OCI-LY1 (cell line): ENCODE measurements at regions not wholly inside any gene's neighbourhood (a gene's known extent, or its start where the extent isn't known, plus 50 kb on each side); places are given as distances from the start of the nearest gene placed in this dataset.

Source experiments
- H2AFZ ChIP-seq: fragments of 200-600 bp; sonication (generic), shearing (Covaris generic); 2 replicates; pipeline ENCODE4 v1.6.0; 2014; ENCODE audit warnings: antibody characterized with exemption, mild to moderate bottlenecking, low read length
- H3F3A ChIP-seq: fragments of 200-600 bp; sonication (generic), shearing (Covaris generic); 2 replicates; pipeline ENCODE4 v1.6.0; 2014; ENCODE audit warnings: mild to moderate bottlenecking, antibody characterized with exemption, low read length, moderate library complexity; ENCODE audit not compliant: insufficient read depth
- H3K27ac ChIP-seq: fragments of 200-600 bp; sonication (generic); 2 replicates; pipeline ENCODE4 v1.5.1; 2014; ENCODE audit warnings: low read length, mixed run types, mild to moderate bottlenecking, low read depth; ENCODE audit not compliant: poor library complexity, severe bottlenecking
- H3K27me3 ChIP-seq: fragments of 200-600 bp; sonication (generic); 2 replicates; pipeline ENCODE4 v1.6.0; 2014; ENCODE audit warnings: antibody characterized with exemption, mild to moderate bottlenecking, low read length, moderate library complexity; ENCODE audit not compliant: insufficient read depth
- H3K36me3 ChIP-seq: fragments of 200-600 bp; sonication (generic); 2 replicates; pipeline ENCODE4 v1.6.1; 2014; ENCODE audit warnings: mild to moderate bottlenecking, antibody characterized with exemption, low read length, moderate library complexity, mixed read lengths; ENCODE audit not compliant: insufficient read depth
- H3K4me1 ChIP-seq: fragments of 200-600 bp; sonication (generic); 2 replicates; pipeline ENCODE4 v1.5.1; 2014; ENCODE audit warnings: mild to moderate bottlenecking, low read length, moderate library complexity; ENCODE audit not compliant: insufficient read depth, severe bottlenecking
- H3K4me2 ChIP-seq: fragments of 200-600 bp; sonication (generic), shearing (Covaris generic); 2 replicates; pipeline ENCODE4 v1.6.1; 2014; ENCODE audit warnings: low read length
- H3K4me3 ChIP-seq: fragments of 200-600 bp; sonication (generic); 2 replicates; pipeline ENCODE4 v1.5.1; 2014; ENCODE audit warnings: low read length, low read depth, mild to moderate bottlenecking, mixed read lengths; ENCODE audit not compliant: poor library complexity, severe bottlenecking
- H3K79me2 ChIP-seq: fragments of 200-600 bp; shearing (Covaris generic); 2 replicates; pipeline ENCODE4 v1.6.1; 2016; ENCODE audit warnings: mixed run types, low read length, mixed read lengths; ENCODE audit not compliant: insufficient read depth
- H3K9ac ChIP-seq: fragments of 200-600 bp; sonication (generic), shearing (Covaris generic); 2 replicates; pipeline ENCODE4 v1.6.1; 2014; ENCODE audit warnings: mild to moderate bottlenecking, low read length, mixed read lengths
- H3K9me2 ChIP-seq: fragments of 200-600 bp; sonication (generic), shearing (Covaris generic); 2 replicates; pipeline ENCODE4 v1.6.1; 2014; ENCODE audit warnings: low read depth, mild to moderate bottlenecking, low read length, mixed read lengths
- H3K9me3 ChIP-seq: fragments of 200-600 bp; shearing (Covaris generic); 2 replicates; pipeline ENCODE4 v1.6.1; 2014; ENCODE audit warnings: low read length, mixed read lengths
- H4K20me1 ChIP-seq: fragments of 200-600 bp; sonication (generic), shearing (Covaris generic); 2 replicates; pipeline ENCODE4 v1.6.0; 2016; ENCODE audit warnings: mild to moderate bottlenecking, low read length; ENCODE audit not compliant: insufficient read depth
- CTCF ChIP-seq: fragments of 200-600 bp; sonication (generic), shearing (Covaris generic); IDR thresholded peaks from 2 replicates; pipeline ENCODE4 v1.5.1; 2017; ENCODE audit warnings: mild to moderate bottlenecking, antibody characterized with exemption, low read length, moderate library complexity, mixed read lengths
- EZH2 ChIP-seq: fragments of 200-600 bp; sonication (generic), shearing (Covaris generic); IDR thresholded peaks from 2 replicates; pipeline ENCODE4 v1.8.0; 2017; ENCODE audit warnings: borderline replicate concordance, mixed run types, mild to moderate bottlenecking, antibody characterized with exemption, low read length, moderate library complexity, mixed read lengths

- no peaks in the 10 kb centered on the region for H4K20me1 ChIP-seq
- H3K27me3 ChIP-seq, result no peaks in the 10 kb centered on the region
- no peaks in the 10 kb centered on the region for H3K79me2 ChIP-seq
- H3K9me3 ChIP-seq, result no peaks in the 10 kb centered on the region
- no peaks in the 10 kb centered on the region for H3K36me3 ChIP-seq
- no peak overlapping the region for H3K9ac ChIP-seq
- no peak overlapping the region for H3K27ac ChIP-seq
- H3K9me2 ChIP-seq, result no peaks in the 10 kb centered on the region
- H3K4me1 ChIP-seq, result no peaks in the 10 kb centered on the region
- H3F3A ChIP-seq, result no peaks in the 10 kb centered on the region
- no peak overlapping the region for H3K4me3 ChIP-seq
- no peak for TF ChIP-seq CTCF
- TF ChIP-seq EZH2, result no peak
- no peak overlapping the region for H2AFZ ChIP-seq
- H3K4me2 ChIP-seq, result no peak overlapping the region
Measured at GRCh38 chr10:61176424-61176823, 232.4 kb upstream of the RHOBTB1 start.

- Histone ChIP-seq H3K4me2 (no peak overlapping the region), H3K27me3 (no peaks in the 10 kb centered on the region), H3K9me2 (no peaks in the 10 kb centered on the region), H3K9ac (no peak overlapping the region), H3K36me3 (no peaks in the 10 kb centered on the region), H3K4me3 (no peak overlapping the region), H3F3A (no peaks in the 10 kb centered on the region), H3K4me1 (no peaks in the 10 kb centered on the region), H3K79me2 (no peaks in the 10 kb centered on the region), H3K27ac (no peak overlapping the region), H2AFZ (no peak overlapping the region), H3K9me3 (no peaks in the 10 kb centered on the region), H4K20me1 (no peaks in the 10 kb centered on the region)
- no peak for TF ChIP-seq EZH2
- TF ChIP-seq CTCF, result no peak
Measured at GRCh38 chr10:61175316-61175715, 231.3 kb upstream of the RHOBTB1 start.

DNA sequence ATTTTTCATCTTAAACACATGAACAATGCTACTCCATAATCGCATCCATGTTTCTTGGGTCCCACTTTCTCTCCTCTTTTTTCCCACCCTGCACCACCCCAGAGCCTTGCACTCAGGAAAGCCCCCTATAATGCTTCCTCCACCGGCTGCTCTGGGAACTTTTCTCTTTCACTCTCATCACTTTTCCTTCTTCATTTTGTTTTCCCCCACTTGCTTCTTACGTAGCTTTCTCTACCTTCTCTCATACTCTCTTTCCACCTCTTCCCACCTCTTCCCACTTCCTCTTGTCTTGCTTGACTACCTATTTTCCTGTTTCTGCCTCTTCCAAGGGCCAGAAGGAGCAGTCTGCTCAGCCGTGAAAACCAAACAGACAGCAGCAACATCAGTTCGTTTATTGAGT lies 229.5 kb upstream of the RHOBTB1 start:
- Histone ChIP-seq H3K4me1 (no peaks in the 10 kb centered on the region), H3K9me2 (no peaks in the 10 kb centered on the region)
- TF ChIP-seq EZH2, result no peak
- no peak for TF ChIP-seq CTCF

More for the DNA sequence above, 229.5 kb upstream of the RHOBTB1 start:
- no peak overlapping the region for H3K4me2 ChIP-seq
- H3K27me3 ChIP-seq, result no peaks in the 10 kb centered on the region
- no peaks in the 10 kb centered on the region for H3K36me3 ChIP-seq
- no peak overlapping the region for H2AFZ ChIP-seq
- no peaks in the 10 kb centered on the region for H3K79me2 ChIP-seq
- H3K27ac ChIP-seq, result no peak overlapping the region
- H3F3A ChIP-seq, result no peaks in the 10 kb centered on the region
- H3K9me3 ChIP-seq, result no peaks in the 10 kb centered on the region
- H3K4me3 ChIP-seq, result no peak overlapping the region
- H3K9ac ChIP-seq, result no peak overlapping the region
- no peaks in the 10 kb centered on the region for H4K20me1 ChIP-seq
